ENCODE measurements at regions not wholly inside any gene's neighbourhood (a gene's known extent, or its start where the extent isn't known, plus 50 kb on each side); places are given as distances from the start of the nearest gene placed in this dataset.

DNA sequence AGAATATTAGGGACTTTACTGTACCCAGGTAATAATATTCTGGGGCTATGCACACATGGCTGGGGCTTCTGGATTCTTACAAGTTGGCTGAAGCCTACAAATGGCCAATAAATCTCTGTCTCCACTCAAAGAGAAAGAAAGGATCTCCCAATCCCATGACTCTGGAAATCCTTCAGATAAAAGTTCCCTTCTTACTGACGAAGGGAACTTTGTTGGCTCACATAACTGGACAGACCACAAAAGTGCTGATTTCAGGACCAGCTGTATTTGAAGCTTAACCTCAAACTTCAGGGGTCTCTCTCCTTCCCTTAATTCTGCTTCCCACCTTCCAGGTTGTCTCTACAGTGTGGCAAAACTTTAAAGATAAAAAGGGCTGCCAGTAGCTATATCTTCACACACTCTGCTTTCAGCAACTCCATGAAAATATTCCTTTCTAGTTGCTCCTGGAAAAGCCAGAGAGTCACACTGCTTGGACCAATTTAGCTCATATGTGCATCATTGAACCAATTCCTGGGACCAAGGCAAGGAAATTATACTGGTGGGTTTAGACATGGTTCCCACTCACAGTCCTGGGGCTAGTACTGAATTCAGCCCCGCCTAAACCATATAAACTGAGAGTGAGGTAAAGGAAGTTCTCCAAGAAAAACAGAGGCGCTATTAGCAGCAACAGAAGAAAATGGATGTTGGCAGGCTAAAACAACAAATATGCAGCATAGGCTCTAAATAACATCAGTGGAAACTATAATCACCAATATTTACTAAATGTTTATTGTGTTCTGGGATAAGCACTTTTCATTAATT, 290.0 kb upstream of the GADL1 start:
- H3K9me3 ChIP-seq, result no peaks in the 10 kb centered on the region
- DNase-seq (ENCODE audit: low spot score in 2 of 2), result no peak
- H3K36me3 ChIP-seq (replicated peaks), result no peaks in the 10 kb centered on the region
- in situ Hi-C loops (cut with MboI; ENCODE audit: low sequenced_read_pairs), result no loop called here
- no peaks in the 10 kb centered on the region for H3K27me3 ChIP-seq (ENCODE audit: low read depth)
- H3K4me3 ChIP-seq, result no peak overlapping the region
- H3K4me1 ChIP-seq, result peaks cover 29% of the 10 kb centered on the region

- H3K9me3 ChIP-seq, result no peaks in the 10 kb centered on the region
- peaks cover 32% of the 10 kb centered on the region for H3K4me1 ChIP-seq
- peak; percentile 28 to 32 for DNase-seq (ENCODE audit: low spot score in 2 of 2)
- no peaks in the 10 kb centered on the region for H3K36me3 ChIP-seq (replicated peaks)
- in situ Hi-C loops (cut with MboI; ENCODE audit: low sequenced_read_pairs), result no loop called here
- no peak overlapping the region for H3K4me3 ChIP-seq
- H3K27me3 ChIP-seq (ENCODE audit: low read depth), result no peaks in the 10 kb centered on the region
Measured at GRCh38 chr3:31185062-31185357, 290.5 kb upstream of the GADL1 start.

GRCh38 chr3:31186041-31186440, 291.6 kb upstream of the GADL1 start:
- Histone ChIP-seq H3K27me3 (ENCODE audit: low read depth) (no peaks in the 10 kb centered on the region), H3K4me3 (no peak overlapping the region), H3K4me1 (peaks cover 42% of the 10 kb centered on the region), H3K9me3 (no peaks in the 10 kb centered on the region), H3K36me3 (replicated peaks) (no peaks in the 10 kb centered on the region)
- DNase-seq (ENCODE audit: low spot score in 2 of 2), result no peak
- in situ Hi-C loops (cut with MboI; ENCODE audit: low sequenced_read_pairs), result no loop called here

DNA sequence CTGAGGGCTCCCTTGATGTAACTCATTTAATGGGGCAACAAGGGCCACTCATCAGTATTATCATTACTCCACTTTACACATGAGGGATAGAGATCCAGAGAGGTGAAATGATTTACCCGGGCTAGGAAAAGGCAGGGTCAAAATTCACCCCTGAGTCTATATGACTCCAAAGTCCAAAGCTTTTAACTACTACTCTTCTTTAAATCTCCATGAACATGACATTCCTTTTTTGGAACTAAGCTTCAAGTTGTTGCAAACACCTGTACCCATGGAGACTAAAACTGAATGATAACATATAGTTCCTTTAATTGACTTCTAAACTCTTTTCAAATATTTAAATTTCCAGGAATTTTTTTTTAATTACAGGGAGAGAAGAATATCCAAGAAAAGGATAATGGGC, 292.9 kb upstream of the GADL1 start:
- H3K4me3 ChIP-seq, result no peak overlapping the region
- in situ Hi-C loops (cut with MboI; ENCODE audit: low sequenced_read_pairs), result no loop called here
- no peaks in the 10 kb centered on the region for H3K27me3 ChIP-seq (ENCODE audit: low read depth)
- H3K36me3 ChIP-seq (replicated peaks), result no peaks in the 10 kb centered on the region
- H3K9me3 ChIP-seq, result no peaks in the 10 kb centered on the region
- DNase-seq (ENCODE audit: low spot score in 2 of 2), result no peak
- peaks cover 42% of the 10 kb centered on the region for H3K4me1 ChIP-seq

DNA sequence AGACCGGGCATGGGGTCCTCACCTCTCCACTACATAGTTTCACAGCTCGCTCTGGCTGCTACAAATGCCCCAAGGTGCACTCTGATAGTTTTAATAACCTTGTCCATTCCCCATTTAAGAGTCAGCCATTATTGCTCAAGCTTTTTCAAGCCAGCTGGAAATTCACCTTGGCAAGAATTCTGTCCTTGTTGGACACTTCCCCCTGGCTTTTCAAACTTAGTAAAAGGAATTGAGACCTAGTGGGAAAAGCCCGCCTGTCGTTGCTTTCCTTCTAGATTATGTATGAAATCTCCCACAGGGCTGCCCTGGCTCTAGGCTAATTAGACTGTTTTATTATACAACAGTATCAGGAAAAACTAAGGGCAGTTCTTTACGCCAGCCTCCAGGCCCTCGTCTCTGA, 293.7 kb upstream of the GADL1 start:
- no peaks in the 10 kb centered on the region for H3K36me3 ChIP-seq (replicated peaks)
- in situ Hi-C loops (cut with MboI; ENCODE audit: low sequenced_read_pairs), result no loop called here
- peaks cover 42% of the 10 kb centered on the region for H3K4me1 ChIP-seq
- DNase-seq (ENCODE audit: low spot score in 2 of 2), result no peak
- no peak overlapping the region for H3K4me3 ChIP-seq
- H3K27me3 ChIP-seq (ENCODE audit: low read depth), result no peaks in the 10 kb centered on the region
- no peaks in the 10 kb centered on the region for H3K9me3 ChIP-seq

GRCh38 chr3:31189330-31189729, 294.9 kb upstream of the GADL1 start:
- in situ Hi-C loops (cut with MboI; ENCODE audit: low sequenced_read_pairs), result no loop called here
- Histone ChIP-seq H3K4me3 (no peak overlapping the region), H3K36me3 (replicated peaks) (no peaks in the 10 kb centered on the region), H3K4me1 (peaks cover 42% of the 10 kb centered on the region), H3K9me3 (no peaks in the 10 kb centered on the region), H3K27me3 (ENCODE audit: low read depth) (no peaks in the 10 kb centered on the region)
- DNase-seq (ENCODE audit: low spot score in 2 of 2), result no peak

- Histone ChIP-seq H3K9me3 (no peaks in the 10 kb centered on the region), H3K4me1 (peaks cover 36% of the 10 kb centered on the region), H3K36me3 (replicated peaks) (no peaks in the 10 kb centered on the region), H3K27me3 (ENCODE audit: low read depth) (no peaks in the 10 kb centered on the region), H3K4me3 (no peak overlapping the region)
- in situ Hi-C loops (cut with MboI; ENCODE audit: low sequenced_read_pairs), result no loop called here
- peak; percentile 63 to 92 for DNase-seq (ENCODE audit: low spot score in 2 of 2)
Measured at GRCh38 chr3:31189971-31190370, 295.5 kb upstream of the GADL1 start.

DNA sequence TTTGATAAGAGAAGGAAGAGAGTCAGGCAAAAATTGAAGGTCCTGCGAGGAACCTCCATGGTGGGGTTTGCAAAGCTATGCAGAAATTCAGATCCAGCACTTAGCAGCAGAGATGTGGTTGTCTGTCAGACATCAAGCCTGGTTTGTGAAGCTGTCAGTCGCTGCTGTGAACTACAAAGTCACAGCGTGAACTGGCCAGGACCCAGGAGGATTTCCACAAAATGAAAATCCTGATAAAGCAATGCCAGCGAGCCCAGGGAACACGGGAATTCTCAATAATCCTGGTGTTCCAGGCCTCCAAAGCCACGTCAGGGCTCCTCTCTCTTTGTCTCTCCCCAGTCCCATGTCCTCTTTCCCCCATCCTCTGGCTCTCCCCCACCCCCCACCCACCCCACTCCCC, 296.9 kb upstream of the GADL1 start:
- Histone ChIP-seq H3K9me3 (no peaks in the 10 kb centered on the region), H3K36me3 (replicated peaks) (no peaks in the 10 kb centered on the region), H3K4me1 (peaks cover 23% of the 10 kb centered on the region), H3K27me3 (ENCODE audit: low read depth) (no peaks in the 10 kb centered on the region), H3K4me3 (no peak overlapping the region)
- DNase-seq (ENCODE audit: low spot score in 2 of 2), result no peak
- in situ Hi-C loops (cut with MboI; ENCODE audit: low sequenced_read_pairs), result no loop called here

DNA sequence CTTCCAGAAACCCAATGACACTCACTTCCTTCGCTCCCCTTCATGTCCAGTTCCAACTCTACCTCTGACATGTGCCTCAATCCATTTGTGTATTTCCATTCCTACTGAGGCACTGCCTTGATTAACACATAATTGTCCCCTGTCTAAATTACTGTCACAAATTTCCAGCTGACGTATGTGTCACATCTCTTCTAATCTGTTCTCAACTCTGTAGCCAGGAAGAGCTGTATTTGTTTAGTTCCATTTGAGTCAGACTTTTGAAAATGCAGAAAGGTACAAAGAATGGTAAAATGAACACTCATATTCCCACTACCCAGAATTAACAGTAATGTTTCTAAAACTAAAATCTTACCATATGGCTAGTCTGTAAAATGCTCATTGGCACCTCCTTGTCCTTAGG, 299.0 kb upstream of the GADL1 start:
- no peaks in the 10 kb centered on the region for H3K9me3 ChIP-seq
- no peak overlapping the region for H3K4me3 ChIP-seq
- DNase-seq (ENCODE audit: low spot score in 2 of 2), result no peak
- no peaks in the 10 kb centered on the region for H3K36me3 ChIP-seq (replicated peaks)
- peaks cover 23% of the 10 kb centered on the region for H3K4me1 ChIP-seq
- H3K27me3 ChIP-seq (ENCODE audit: low read depth), result no peaks in the 10 kb centered on the region
- in situ Hi-C loops (cut with MboI; ENCODE audit: low sequenced_read_pairs), result no loop called here

DNA sequence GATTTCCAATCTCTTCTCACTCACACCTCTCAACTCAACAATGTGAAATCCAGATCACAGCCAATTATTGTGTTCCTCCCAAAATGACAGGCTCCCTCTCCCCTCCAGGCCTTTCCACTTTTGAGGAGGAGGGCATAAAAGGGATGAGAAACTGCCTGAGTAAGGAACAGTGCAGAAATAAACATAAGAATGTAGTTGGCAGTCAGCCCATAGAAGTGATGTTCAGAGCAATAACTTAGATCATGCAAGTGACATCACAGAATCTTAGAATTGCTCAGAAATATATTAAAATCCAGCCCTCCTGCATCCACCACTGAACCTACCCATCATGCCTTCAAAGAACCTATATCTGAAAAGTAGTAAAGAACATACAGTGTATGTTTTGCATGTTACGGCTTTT, 299.4 kb upstream of the GADL1 start:
- H3K4me1 ChIP-seq, result peaks cover 19% of the 10 kb centered on the region
- in situ Hi-C loops (cut with MboI; ENCODE audit: low sequenced_read_pairs), result no loop called here
- no peak for DNase-seq (ENCODE audit: low spot score in 2 of 2)
- H3K36me3 ChIP-seq (replicated peaks), result no peaks in the 10 kb centered on the region
- no peaks in the 10 kb centered on the region for H3K9me3 ChIP-seq
- H3K4me3 ChIP-seq, result no peak overlapping the region
- no peaks in the 10 kb centered on the region for H3K27me3 ChIP-seq (ENCODE audit: low read depth)

DNA sequence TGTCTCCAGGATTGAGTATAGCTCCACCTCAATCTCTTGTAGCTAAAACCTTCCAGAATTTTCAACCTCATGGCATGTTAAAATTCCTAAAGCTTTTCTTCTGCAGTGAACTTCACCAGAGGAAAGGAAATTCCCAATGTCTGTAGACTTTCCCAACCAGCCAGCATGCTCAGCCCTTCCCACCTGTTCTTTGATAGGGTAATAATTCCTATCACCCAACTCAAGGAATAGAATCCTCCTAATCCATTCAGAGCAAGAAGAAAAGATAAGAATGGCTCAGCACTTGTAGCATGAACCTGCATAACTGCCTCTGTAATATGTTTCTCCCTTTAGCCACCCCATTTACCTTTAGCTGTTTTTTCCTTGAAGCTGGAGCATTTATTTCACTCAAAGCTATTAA, 301.8 kb upstream of the GADL1 start:
- Histone ChIP-seq H3K4me3 (no peak overlapping the region), H3K4me1 (no peaks in the 10 kb centered on the region; the same call in 1 of the 2 replicates), H3K36me3 (replicated peaks) (no peaks in the 10 kb centered on the region), H3K9me3 (no peaks in the 10 kb centered on the region), H3K27me3 (ENCODE audit: low read depth) (no peaks in the 10 kb centered on the region)
- in situ Hi-C loops (cut with MboI; ENCODE audit: low sequenced_read_pairs), result no loop called here
- DNase-seq (ENCODE audit: low spot score in 2 of 2), result no peak

DNA sequence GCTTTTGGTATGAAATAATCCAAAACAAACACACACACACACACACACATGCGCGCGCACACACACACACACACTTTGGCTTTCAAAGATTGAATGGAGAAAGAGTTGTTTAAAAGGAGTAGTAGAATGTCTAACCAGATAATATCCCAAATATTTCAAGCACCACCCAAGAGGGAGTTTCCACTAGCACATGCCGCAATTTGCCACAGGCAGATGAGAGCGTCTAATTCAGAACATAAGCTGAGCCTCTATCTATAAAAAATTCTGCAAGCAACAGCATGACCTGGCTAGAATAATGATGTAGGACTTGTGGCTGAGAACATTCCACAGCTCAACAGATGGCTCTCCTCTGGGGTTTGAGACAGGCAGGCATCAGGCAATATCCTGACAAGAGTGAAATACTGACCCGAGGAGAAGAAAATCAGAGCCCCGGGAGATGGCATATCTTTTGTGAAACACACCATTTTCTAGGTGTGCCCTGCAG, 302.5 kb upstream of the GADL1 start:
- no peaks in the 10 kb centered on the region; the same call in 1 of the 2 replicates for H3K4me1 ChIP-seq
- H3K27me3 ChIP-seq (ENCODE audit: low read depth), result no peaks in the 10 kb centered on the region
- H3K9me3 ChIP-seq, result no peaks in the 10 kb centered on the region
- H3K36me3 ChIP-seq (replicated peaks), result no peaks in the 10 kb centered on the region
- H3K4me3 ChIP-seq, result no peak overlapping the region
- no peak for DNase-seq (ENCODE audit: low spot score in 2 of 2)
- in situ Hi-C loops (cut with MboI; ENCODE audit: low sequenced_read_pairs), result no loop called here

GRCh38 chr3:31197941-31198340, 303.5 kb upstream of the GADL1 start:
- Histone ChIP-seq H3K4me3 (no peak overlapping the region), H3K9me3 (no peaks in the 10 kb centered on the region), H3K36me3 (replicated peaks) (no peaks in the 10 kb centered on the region), H3K27me3 (ENCODE audit: low read depth) (no peaks in the 10 kb centered on the region), H3K4me1 (no peaks in the 10 kb centered on the region; the same call in 1 of the 2 replicates)
- no peak for DNase-seq (ENCODE audit: low spot score in 2 of 2)
- in situ Hi-C loops (cut with MboI; ENCODE audit: low sequenced_read_pairs), result no loop called here

DNA sequence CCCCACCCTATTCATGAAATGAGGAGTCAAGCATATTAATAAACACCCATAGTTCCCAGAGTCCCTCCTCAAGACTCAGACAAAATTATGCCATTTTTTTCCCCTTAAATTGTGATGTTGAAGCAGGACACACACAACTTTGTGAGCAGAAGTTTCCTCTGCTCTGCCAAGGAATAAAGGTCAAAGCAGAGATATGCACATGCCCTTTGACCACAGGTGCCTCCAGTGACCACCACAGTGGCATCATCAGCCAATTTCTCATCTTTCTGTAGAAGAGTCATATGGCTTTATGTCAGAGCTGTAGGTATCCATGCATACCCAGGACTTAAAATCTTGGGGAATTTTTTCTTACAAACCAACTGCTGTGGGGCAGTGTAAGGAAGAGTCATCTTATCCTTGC, 304.4 kb upstream of the GADL1 start:
- DNase-seq (ENCODE audit: low spot score in 2 of 2), result no peak
- H3K36me3 ChIP-seq (replicated peaks), result no peaks in the 10 kb centered on the region
- no peaks in the 10 kb centered on the region for H3K27me3 ChIP-seq (ENCODE audit: low read depth)
- H3K9me3 ChIP-seq, result no peaks in the 10 kb centered on the region
- H3K4me1 ChIP-seq, result no peaks in the 10 kb centered on the region; the same call in 1 of the 2 replicates
- no peak overlapping the region for H3K4me3 ChIP-seq
- in situ Hi-C loops (cut with MboI; ENCODE audit: low sequenced_read_pairs), result no loop called here
